ENCODE measurements at regions not wholly inside any gene's neighbourhood (a gene's known extent, or its start where the extent isn't known, plus 50 kb on each side); places are given as distances from the start of the nearest gene placed in this dataset.
"Not testable (repeated sequence)": the region's sequence is repeated elsewhere in the genome, so short reads cannot be mapped to it uniquely, and the experiment has no call there.

DNA sequence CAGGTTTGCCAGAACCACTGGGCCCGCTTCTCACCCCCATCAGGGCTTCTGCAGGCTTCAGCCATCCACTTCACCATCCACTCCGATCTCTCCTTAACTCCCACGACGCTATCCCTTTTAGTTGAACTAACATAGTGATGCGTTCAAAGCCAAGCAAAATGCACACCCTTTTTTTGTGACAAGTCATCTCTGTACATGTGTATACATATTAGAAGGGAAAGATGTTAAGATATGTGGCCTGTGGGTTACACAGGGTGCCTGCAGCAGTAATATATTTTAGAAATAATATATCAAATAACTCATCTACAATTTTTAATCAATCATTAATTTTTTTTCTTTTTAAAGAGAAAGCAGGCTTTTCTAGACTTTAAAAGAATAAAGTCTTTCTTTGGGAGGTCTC, 114.6 kb downstream of the NBPF12 start:
- Histone ChIP-seq H3K9me3 (no peaks in the 10 kb centered on the region), H3K4me1 (no peaks in the 10 kb centered on the region), H3K27ac (no peak overlapping the region), H3K27me3 (no peaks in the 10 kb centered on the region), H3K4me3 (no peak overlapping the region), H3K36me3 (no peaks in the 10 kb centered on the region)
- TF ChIP-seq POLR2AphosphoS5 (IDR thresholded peaks at IDR 0.05) = no peak
- TF ChIP-seq, protein P1, sequence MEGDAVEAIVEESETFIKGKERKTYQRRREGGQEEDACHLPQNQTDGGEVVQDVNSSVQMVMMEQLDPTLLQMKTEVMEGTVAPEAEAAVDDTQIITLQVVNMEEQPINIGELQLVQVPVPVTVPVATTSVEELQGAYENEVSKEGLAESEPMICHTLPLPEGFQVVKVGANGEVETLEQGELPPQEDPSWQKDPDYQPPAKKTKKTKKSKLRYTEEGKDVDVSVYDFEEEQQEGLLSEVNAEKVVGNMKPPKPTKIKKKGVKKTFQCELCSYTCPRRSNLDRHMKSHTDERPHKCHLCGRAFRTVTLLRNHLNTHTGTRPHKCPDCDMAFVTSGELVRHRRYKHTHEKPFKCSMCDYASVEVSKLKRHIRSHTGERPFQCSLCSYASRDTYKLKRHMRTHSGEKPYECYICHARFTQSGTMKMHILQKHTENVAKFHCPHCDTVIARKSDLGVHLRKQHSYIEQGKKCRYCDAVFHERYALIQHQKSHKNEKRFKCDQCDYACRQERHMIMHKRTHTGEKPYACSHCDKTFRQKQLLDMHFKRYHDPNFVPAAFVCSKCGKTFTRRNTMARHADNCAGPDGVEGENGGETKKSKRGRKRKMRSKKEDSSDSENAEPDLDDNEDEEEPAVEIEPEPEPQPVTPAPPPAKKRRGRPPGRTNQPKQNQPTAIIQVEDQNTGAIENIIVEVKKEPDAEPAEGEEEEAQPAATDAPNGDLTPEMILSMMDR (IDR thresholded peaks at IDR 0.05) = no peak
- no peak for TF ChIP-seq EP300 (IDR thresholded peaks at IDR 0.05)
- no peak for TF ChIP-seq POLR2A (IDR thresholded peaks at IDR 0.05)
- ATAC-seq (ENCODE audit: low FRiP score in 2 of 2) (no peak), DNase-seq (peak in 1 of 2 donors; percentile 2)
- WGBS, 2 donors = 82 to 83% methylated on average over 5 of the region's 5 CpGs

GRCh38 chr1:147052143-147052542, 114.0 kb downstream of the NBPF12 start:
- no peak for DNase-seq
- H3K9me3 ChIP-seq = no peaks in the 10 kb centered on the region
- ATAC-seq (ENCODE audit: low FRiP score in 2 of 2) = no peak
- H3K4me3 ChIP-seq = no peak overlapping the region
- no peak for TF ChIP-seq POLR2A (IDR thresholded peaks at IDR 0.05)
- no peak for TF ChIP-seq EP300 (IDR thresholded peaks at IDR 0.05)
- TF ChIP-seq, protein P1 (IDR thresholded peaks at IDR 0.05) = no peak
- no peak for TF ChIP-seq POLR2AphosphoS5 (IDR thresholded peaks at IDR 0.05)
- 85% methylated on average over 8 of the region's 8 CpGs for WGBS, 2 donors
- no peak overlapping the region for H3K27ac ChIP-seq
- H3K4me1 ChIP-seq = no peaks in the 10 kb centered on the region
- no peaks in the 10 kb centered on the region for H3K36me3 ChIP-seq
- no peaks in the 10 kb centered on the region for H3K27me3 ChIP-seq

DNA sequence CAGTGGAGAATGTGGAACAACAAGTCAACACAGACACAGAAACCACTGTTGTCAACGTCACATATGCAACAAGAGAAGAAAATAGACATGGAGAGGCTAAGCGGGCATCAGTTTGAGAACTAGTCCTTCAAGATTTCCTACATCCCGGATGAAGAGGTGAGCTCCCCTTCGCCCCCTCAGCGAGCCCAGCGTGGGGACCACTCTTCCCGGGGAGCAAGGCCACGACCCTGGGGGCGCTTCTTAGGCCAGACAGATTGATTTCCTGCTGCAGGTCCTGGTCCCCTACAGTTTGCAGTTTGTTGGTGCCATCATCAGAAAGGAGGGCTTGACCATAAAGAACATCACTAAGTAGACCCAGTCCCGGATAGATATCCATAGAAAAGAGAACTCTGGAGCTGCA, 113.0 kb downstream of the NBPF12 start:
- Histone ChIP-seq H3K4me1 (no peaks in the 10 kb centered on the region), H3K27me3 (no peaks in the 10 kb centered on the region), H3K27ac (no peak overlapping the region), H3K9me3 (no peaks in the 10 kb centered on the region), H3K36me3 (no peaks in the 10 kb centered on the region), H3K4me3 (no peak overlapping the region)
- WGBS, 2 donors = 84 to 85% methylated on average over 10 of the region's 10 CpGs
- TF ChIP-seq, protein P1 (IDR thresholded peaks at IDR 0.05) = no peak
- TF ChIP-seq POLR2AphosphoS5 (IDR thresholded peaks at IDR 0.05) = no peak
- no peak for TF ChIP-seq EP300 (IDR thresholded peaks at IDR 0.05)
- TF ChIP-seq POLR2A (IDR thresholded peaks at IDR 0.05) = no peak
- ATAC-seq (ENCODE audit: low FRiP score in 2 of 2) = no peak
- peak in 1 of 2 donors; percentile 57 for DNase-seq

DNA sequence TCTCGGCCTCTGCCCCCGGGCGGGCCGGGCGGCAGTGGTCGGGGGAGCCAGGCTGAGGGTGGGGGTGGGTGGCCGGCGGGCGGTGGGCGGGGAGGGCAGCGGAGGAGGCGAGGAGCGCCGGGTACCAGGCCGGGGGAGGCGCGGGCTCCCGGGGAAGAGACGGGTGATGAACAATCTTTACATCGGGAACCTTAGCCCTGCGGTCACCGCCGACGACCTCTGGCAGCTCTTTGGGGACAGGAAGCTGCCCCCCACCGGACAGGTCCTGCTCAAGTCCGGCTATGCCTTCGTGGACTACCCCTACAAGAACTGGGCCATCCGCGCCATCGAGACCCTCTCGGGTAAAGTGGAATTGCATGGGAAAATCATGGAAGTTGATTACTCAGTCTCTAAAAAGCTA, 112.5 kb downstream of the NBPF12 start:
- H3K36me3 ChIP-seq = no peaks in the 10 kb centered on the region
- 95 to 96% methylated on average over 31 of the region's 31 CpGs for WGBS, 2 donors

GRCh38 chr1:147046863-147047394, 108.8 kb downstream of the NBPF12 start:
- not testable (repeated sequence) for H3K9me3 ChIP-seq; H3K4me3 ChIP-seq; DNase-seq; H3K27ac ChIP-seq; ATAC-seq (ENCODE audit: low FRiP score in 2 of 2); H3K27me3 ChIP-seq; H3K36me3 ChIP-seq; H3K4me1 ChIP-seq
- WGBS, 2 donors = 69 to 85% methylated on average over 4 of the region's 4 CpGs

More for the DNA sequence above, 112.5 kb downstream of the NBPF12 start:
- TF ChIP-seq EP300 (IDR thresholded peaks at IDR 0.05) (no peak), POLR2A (IDR thresholded peaks at IDR 0.05) (no peak), POLR2AphosphoS5 (IDR thresholded peaks at IDR 0.05) (no peak)
- TF ChIP-seq, protein P1 (IDR thresholded peaks at IDR 0.05) = no peak
- no peak overlapping the region for H3K4me3 ChIP-seq
- no peaks in the 10 kb centered on the region for H3K4me1 ChIP-seq
- H3K27me3 ChIP-seq = no peaks in the 10 kb centered on the region
- DNase-seq (peak in 1 of 2 donors; percentile 62), ATAC-seq (ENCODE audit: low FRiP score in 2 of 2) (no peak)
- no peak overlapping the region for H3K27ac ChIP-seq
- no peaks in the 10 kb centered on the region for H3K9me3 ChIP-seq
